Activated naive CD8-positive, alpha-beta T cell treated with anti-CD3 and anti-CD28 coated beads, Interleukin-2, amount 10 ng/mL, durations not matched to agents 7 days and 5 days (primary cell): ENCODE measurements at regions not wholly inside any gene's neighbourhood (a gene's known extent, or its start where the extent isn't known, plus 50 kb on each side); places are given as distances from the start of the nearest gene placed in this dataset.
"Not testable (repeated sequence)": the region's sequence is repeated elsewhere in the genome, so short reads cannot be mapped to it uniquely, and the experiment has no call there.

Experiments used
- ATAC-seq: fragments of 150-1000 bp; cut with Tn5 transposase; one replicate; pipeline ENCODE4 v1.10.0; 2021; ENCODE audit warnings: low read depth, moderate library complexity
- POLR2A ChIA-PET: fragments of 350-600 bp; sonication (Branson Sonifier 250); formaldehyde crosslinking; loops from one replicate; lab custom pipeline; 2021; ENCODE audit warnings: antibody characterized with exemption; lab: Charles Lee
- DNase-seq: peaks from one replicate; pipeline ENCODE4 v3.0.0; 2021
- H3K27ac Mint-ChIP-seq: one replicate; pipeline ENCODE4 v1.8.0; 2022; ENCODE audit warnings: mild to moderate bottlenecking, mixed read lengths
- H3K27me3 Mint-ChIP-seq: one replicate; pipeline ENCODE4 v1.8.0; 2022; ENCODE audit warnings: mild to moderate bottlenecking, moderate library complexity, mixed read lengths
- H3K36me3 Mint-ChIP-seq: one replicate; pipeline ENCODE4 v1.8.0; 2021; ENCODE audit warnings: mild to moderate bottlenecking, mixed read lengths
- H3K4me1 Mint-ChIP-seq: one replicate; pipeline ENCODE4 v1.8.0; 2021; ENCODE audit warnings: mixed read lengths
- H3K4me3 Mint-ChIP-seq: one replicate; pipeline ENCODE4 v1.8.0; 2022; ENCODE audit warnings: mild to moderate bottlenecking, moderate library complexity, mixed read lengths
- H3K9me3 Mint-ChIP-seq: one replicate; pipeline ENCODE4 v1.8.0; 2021; ENCODE audit warnings: mixed read lengths

GRCh38 chr5:143534761-143535154, 131.3 kb upstream of the NR3C1 start:
- no peak for DNase-seq
- H3K4me1 Mint-ChIP-seq, result no peaks in the 10 kb centered on the region
- H3K9me3 Mint-ChIP-seq, result peaks cover 5% of the 10 kb centered on the region
- POLR2A ChIA-PET, result no interaction called here
- no peak for ATAC-seq
- no peaks in the 10 kb centered on the region for H3K27me3 Mint-ChIP-seq
- no peak overlapping the region for H3K4me3 Mint-ChIP-seq
- no peaks in the 10 kb centered on the region for H3K36me3 Mint-ChIP-seq
- no peak overlapping the region for H3K27ac Mint-ChIP-seq

GRCh38 chr5:143533978-143534760, 130.7 kb upstream of the NR3C1 start:
- H3K9me3 Mint-ChIP-seq, result peaks cover 5% of the 10 kb centered on the region
- no peaks in the 10 kb centered on the region for H3K36me3 Mint-ChIP-seq

GRCh38 chr5:143533475-143533874, 130.0 kb upstream of the NR3C1 start:
- DNase-seq, result no peak
- Mint-ChIP-seq H3K9me3 (peaks cover 5% of the 10 kb centered on the region), H3K4me3 (no peak overlapping the region), H3K36me3 (no peaks in the 10 kb centered on the region), H3K27me3 (no peaks in the 10 kb centered on the region), H3K27ac (no peak overlapping the region), H3K4me1 (no peaks in the 10 kb centered on the region)
- ATAC-seq, result no peak
- POLR2A ChIA-PET, result no interaction called here

More at GRCh38 chr5:143533978-143534760, 130.7 kb upstream of the NR3C1 start:
- no peak for ATAC-seq
- H3K4me3 Mint-ChIP-seq, result no peak overlapping the region
- no peak overlapping the region for H3K27ac Mint-ChIP-seq
- no peaks in the 10 kb centered on the region for H3K27me3 Mint-ChIP-seq
- H3K4me1 Mint-ChIP-seq, result no peaks in the 10 kb centered on the region
- DNase-seq, result no peak
- POLR2A ChIA-PET, result no interaction called here

- POLR2A ChIA-PET, result no interaction called here
These were observed 124.3 kb upstream of the NR3C1 start for GRCh38 chr5:143527808-143528207.

GRCh38 chr5:143525176-143525575, 121.7 kb upstream of the NR3C1 start:
- Mint-ChIP-seq H3K4me1 (no peaks in the 10 kb centered on the region), H3K9me3 (no peaks in the 10 kb centered on the region), H3K36me3 (no peaks in the 10 kb centered on the region), H3K4me3 (no peak overlapping the region), H3K27ac (no peak overlapping the region), H3K27me3 (peaks cover 7% of the 10 kb centered on the region)
- DNase-seq (no peak), ATAC-seq (no peak)
- POLR2A ChIA-PET, result no interaction called here

More at GRCh38 chr5:143527808-143528207, 124.3 kb upstream of the NR3C1 start:
- H3K4me1 Mint-ChIP-seq, result no peaks in the 10 kb centered on the region
- no peak overlapping the region for H3K4me3 Mint-ChIP-seq
- no peak overlapping the region for H3K27ac Mint-ChIP-seq
- DNase-seq (no peak), ATAC-seq (no peak)
- H3K9me3 Mint-ChIP-seq, result no peaks in the 10 kb centered on the region
- H3K36me3 Mint-ChIP-seq, result no peaks in the 10 kb centered on the region
- peaks cover 7% of the 10 kb centered on the region for H3K27me3 Mint-ChIP-seq

GRCh38 chr5:143524338-143524945, 121.0 kb upstream of the NR3C1 start:
- Mint-ChIP-seq H3K4me3 (no peak overlapping the region), H3K4me1 (no peaks in the 10 kb centered on the region), H3K27me3 (peaks cover 7% of the 10 kb centered on the region), H3K36me3 (no peaks in the 10 kb centered on the region), H3K27ac (no peak overlapping the region), H3K9me3 (no peaks in the 10 kb centered on the region)
- POLR2A ChIA-PET, result no interaction called here
- DNase-seq (no peak), ATAC-seq (no peak)

GRCh38 chr5:143521846-143522400, 118.4 kb upstream of the NR3C1 start:
- no peaks in the 10 kb centered on the region for H3K36me3 Mint-ChIP-seq
- no peaks in the 10 kb centered on the region for H3K4me1 Mint-ChIP-seq
- DNase-seq, result no peak
- no peak overlapping the region for H3K27ac Mint-ChIP-seq
- H3K9me3 Mint-ChIP-seq, result no peaks in the 10 kb centered on the region
- no peak overlapping the region for H3K4me3 Mint-ChIP-seq
- ATAC-seq, result no peak
- POLR2A ChIA-PET, result no interaction called here
- peaks cover 9% of the 10 kb centered on the region for H3K27me3 Mint-ChIP-seq

GRCh38 chr5:143521141-143521540, 117.7 kb upstream of the NR3C1 start:
- Mint-ChIP-seq H3K36me3 (no peaks in the 10 kb centered on the region), H3K27ac (no peak overlapping the region)

GRCh38 chr5:143519215-143519614, 115.7 kb upstream of the NR3C1 start:
- DNase-seq, ATAC-seq, POLR2A ChIA-PET, H3K4me1 Mint-ChIP-seq, H3K9me3 Mint-ChIP-seq, H3K36me3 Mint-ChIP-seq, H3K27ac Mint-ChIP-seq, H3K27me3 Mint-ChIP-seq, H3K4me3 Mint-ChIP-seq: not testable (repeated sequence)

More at GRCh38 chr5:143521141-143521540, 117.7 kb upstream of the NR3C1 start:
- Mint-ChIP-seq H3K9me3 (no peaks in the 10 kb centered on the region), H3K4me1 (no peaks in the 10 kb centered on the region), H3K4me3 (no peak overlapping the region), H3K27me3 (peaks cover 9% of the 10 kb centered on the region)
- no peak for ATAC-seq
- POLR2A ChIA-PET, result no interaction called here
- no peak for DNase-seq

- POLR2A ChIA-PET, H3K4me1 Mint-ChIP-seq, ATAC-seq, H3K4me3 Mint-ChIP-seq, H3K36me3 Mint-ChIP-seq, DNase-seq, H3K9me3 Mint-ChIP-seq, H3K27me3 Mint-ChIP-seq, H3K27ac Mint-ChIP-seq: not testable (repeated sequence)
These were observed 114.3 kb upstream of the NR3C1 start for GRCh38 chr5:143517824-143518223.

GRCh38 chr5:143516249-143516648, 112.8 kb upstream of the NR3C1 start:
- Mint-ChIP-seq H3K27ac (no peak overlapping the region), H3K4me1 (no peaks in the 10 kb centered on the region)
- ATAC-seq, result no peak

GRCh38 chr5:143515829-143516228, 112.3 kb upstream of the NR3C1 start:
- Mint-ChIP-seq H3K27me3 (peaks cover 2% of the 10 kb centered on the region), H3K27ac (no peak overlapping the region), H3K36me3 (no peaks in the 10 kb centered on the region), H3K4me3 (no peak overlapping the region), H3K4me1 (no peaks in the 10 kb centered on the region), H3K9me3 (peaks cover 8% of the 10 kb centered on the region)
- DNase-seq, result no peak
- POLR2A ChIA-PET, result no interaction called here
- ATAC-seq, result no peak

More at GRCh38 chr5:143516249-143516648, 112.8 kb upstream of the NR3C1 start:
- Mint-ChIP-seq H3K9me3 (peaks cover 8% of the 10 kb centered on the region), H3K27me3 (peaks cover 2% of the 10 kb centered on the region), H3K36me3 (no peaks in the 10 kb centered on the region), H3K4me3 (no peak overlapping the region)
- no peak for DNase-seq
- POLR2A ChIA-PET, result no interaction called here

- Mint-ChIP-seq H3K36me3 (no peaks in the 10 kb centered on the region), H3K27me3 (peaks cover 2% of the 10 kb centered on the region), H3K4me3 (no peak overlapping the region), H3K4me1 (no peaks in the 10 kb centered on the region), H3K9me3 (peaks cover 8% of the 10 kb centered on the region), H3K27ac (no peak overlapping the region)
- no peak for ATAC-seq
- no peak for DNase-seq
- POLR2A ChIA-PET, result no interaction called here
These were observed 111.3 kb upstream of the NR3C1 start for GRCh38 chr5:143514616-143515335.
